KMS-11 (cell line): ENCODE measurements at regions not wholly inside any gene's neighbourhood (a gene's known extent, or its start where the extent isn't known, plus 50 kb on each side); places are given as distances from the start of the nearest gene placed in this dataset.

ENCODE experiments used
- H2AFZ ChIP-seq: fragments of 200-600 bp; sonication (generic); 2 replicates; pipeline ENCODE4 v1.6.1; 2016; ENCODE audit warnings: antibody characterized with exemption, mixed run types, low read depth
- H3K27ac ChIP-seq: fragments of 200-600 bp; sonication (generic); 2 replicates; pipeline ENCODE4 v1.6.1; 2016; ENCODE audit warnings: mild to moderate bottlenecking, mixed run types
- H3K27me3 ChIP-seq: fragments of 200-600 bp; sonication (generic); 2 replicates; pipeline ENCODE4 v1.6.1; 2017; ENCODE audit warnings: mild to moderate bottlenecking, low read depth, mixed run types, moderate library complexity; ENCODE audit not compliant: insufficient read depth
- H3K36me3 ChIP-seq: fragments of 200-600 bp; sonication (generic); 2 replicates; pipeline ENCODE4 v1.6.1; 2017; ENCODE audit warnings: mild to moderate bottlenecking, mixed run types; ENCODE audit not compliant: insufficient read depth
- H3K4me1 ChIP-seq: fragments of 200-600 bp; sonication (generic); 2 replicates; pipeline ENCODE4 v1.6.1; 2016; ENCODE audit warnings: mild to moderate bottlenecking, low read depth, mixed run types; ENCODE audit not compliant: poor library complexity, severe bottlenecking
- H3K4me2 ChIP-seq: fragments of 200-600 bp; sonication (generic); 2 replicates; pipeline ENCODE4 v1.7.0; 2016; ENCODE audit warnings: mild to moderate bottlenecking, mixed run types
- H3K4me3 ChIP-seq: fragments of 200-600 bp; sonication (generic); IDR thresholded peaks from 2 replicates; pipeline ENCODE4 v1.6.1; 2017; ENCODE audit warnings: low read depth, low read length, mixed read lengths; ENCODE audit not compliant: insufficient read depth
- H3K79me2 ChIP-seq: fragments of 200-600 bp; sonication (generic); 2 replicates; pipeline ENCODE4 v1.6.1; 2016; ENCODE audit warnings: low read depth, mixed run types; ENCODE audit not compliant: insufficient read depth
- H3K9ac ChIP-seq: fragments of 200-600 bp; sonication (generic); 2 replicates; pipeline ENCODE4 v1.6.1; 2016; ENCODE audit warnings: mild to moderate bottlenecking, mixed run types
- H4K20me1 ChIP-seq: fragments of 200-600 bp; sonication (generic); 2 replicates; pipeline ENCODE4 v1.6.1; 2016; ENCODE audit warnings: mild to moderate bottlenecking, mixed run types; ENCODE audit not compliant: insufficient read depth
- TF ChIP-seq, protein P1 (sequence below): fragments of 200-600 bp; sonication (generic); conservative IDR thresholded peaks from 2 replicates; pipeline ENCODE4 v1.6.1; 2017; ENCODE audit warnings: low read depth, mild to moderate bottlenecking, antibody characterized with exemption, low read length, moderate library complexity, mixed read lengths

DNA sequence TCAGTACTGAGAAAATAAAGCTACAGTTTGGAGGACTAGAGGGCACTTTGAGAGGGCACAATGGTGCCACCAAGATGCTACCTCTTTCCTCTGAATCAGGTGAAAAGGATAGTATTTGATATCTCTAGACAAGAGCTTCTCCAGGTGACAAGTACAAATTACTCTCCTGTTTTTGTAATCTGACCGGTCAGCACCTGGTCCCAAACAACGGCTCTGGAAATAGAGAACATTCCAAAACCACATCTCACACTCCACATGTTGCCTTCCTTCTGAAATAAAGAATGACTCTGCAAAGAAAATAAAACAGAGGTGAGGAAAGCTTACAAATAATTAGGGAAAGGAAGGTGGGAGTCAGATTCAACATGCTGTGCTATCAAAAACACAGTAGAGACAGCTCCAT lies 51.3 kb upstream of the CITED2 start:
- Histone ChIP-seq H3K4me2 (no peak overlapping the region), H3K36me3 (no peaks in the 10 kb centered on the region), H4K20me1 (no peaks in the 10 kb centered on the region), H3K9ac (no peak overlapping the region), H3K4me3 (no peak overlapping the region), H3K27me3 (no peaks in the 10 kb centered on the region), H2AFZ (no peak overlapping the region), H3K27ac (no peak overlapping the region), H3K79me2 (no peaks in the 10 kb centered on the region), H3K4me1 (no peaks in the 10 kb centered on the region)
- TF ChIP-seq, protein P1, sequence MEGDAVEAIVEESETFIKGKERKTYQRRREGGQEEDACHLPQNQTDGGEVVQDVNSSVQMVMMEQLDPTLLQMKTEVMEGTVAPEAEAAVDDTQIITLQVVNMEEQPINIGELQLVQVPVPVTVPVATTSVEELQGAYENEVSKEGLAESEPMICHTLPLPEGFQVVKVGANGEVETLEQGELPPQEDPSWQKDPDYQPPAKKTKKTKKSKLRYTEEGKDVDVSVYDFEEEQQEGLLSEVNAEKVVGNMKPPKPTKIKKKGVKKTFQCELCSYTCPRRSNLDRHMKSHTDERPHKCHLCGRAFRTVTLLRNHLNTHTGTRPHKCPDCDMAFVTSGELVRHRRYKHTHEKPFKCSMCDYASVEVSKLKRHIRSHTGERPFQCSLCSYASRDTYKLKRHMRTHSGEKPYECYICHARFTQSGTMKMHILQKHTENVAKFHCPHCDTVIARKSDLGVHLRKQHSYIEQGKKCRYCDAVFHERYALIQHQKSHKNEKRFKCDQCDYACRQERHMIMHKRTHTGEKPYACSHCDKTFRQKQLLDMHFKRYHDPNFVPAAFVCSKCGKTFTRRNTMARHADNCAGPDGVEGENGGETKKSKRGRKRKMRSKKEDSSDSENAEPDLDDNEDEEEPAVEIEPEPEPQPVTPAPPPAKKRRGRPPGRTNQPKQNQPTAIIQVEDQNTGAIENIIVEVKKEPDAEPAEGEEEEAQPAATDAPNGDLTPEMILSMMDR: no peak

DNA sequence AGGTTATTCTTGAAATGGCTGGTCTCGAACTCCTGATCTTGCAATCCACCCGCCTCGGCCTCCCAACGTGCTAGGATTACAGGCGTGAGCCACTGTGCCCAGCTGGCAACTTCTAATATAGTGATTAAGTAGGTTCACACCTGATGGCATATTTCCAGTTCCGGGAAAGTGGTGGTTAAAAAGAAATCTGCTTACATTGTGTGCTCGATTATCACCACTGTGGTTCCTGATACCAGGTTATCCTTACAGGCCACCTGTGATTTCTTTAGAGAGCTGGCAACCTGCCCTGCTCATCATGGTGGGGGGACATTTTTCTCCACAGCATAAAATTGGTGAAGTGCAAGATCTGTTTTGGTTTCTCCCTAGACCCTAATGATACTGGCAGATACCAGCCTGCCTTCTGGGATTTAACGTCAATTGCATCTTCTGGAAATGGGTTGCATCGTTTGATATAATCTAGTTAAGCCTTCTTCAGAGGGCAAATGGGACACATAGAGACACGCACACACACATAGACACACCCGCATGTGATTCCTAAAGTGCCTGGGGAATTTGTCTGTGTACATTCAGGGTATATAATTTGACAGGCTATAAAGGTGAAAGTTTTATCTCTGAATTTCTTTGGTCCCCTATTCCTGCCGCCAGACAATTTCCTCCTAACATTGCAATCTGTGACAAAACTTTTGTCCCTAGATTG lies 49.7 kb upstream of the CITED2 start:
- no peak overlapping the region for H3K27ac ChIP-seq

More for the DNA sequence above, 49.7 kb upstream of the CITED2 start:
- H3K4me2 ChIP-seq: no peak overlapping the region
- TF ChIP-seq, protein P1: no peak
- H3K4me1 ChIP-seq: no peaks in the 10 kb centered on the region
- no peaks in the 10 kb centered on the region for H4K20me1 ChIP-seq
- no peaks in the 10 kb centered on the region for H3K36me3 ChIP-seq
- H3K79me2 ChIP-seq: no peaks in the 10 kb centered on the region
- no peak overlapping the region for H3K4me3 ChIP-seq
- no peaks in the 10 kb centered on the region for H3K27me3 ChIP-seq
- H2AFZ ChIP-seq: no peak overlapping the region
- no peak overlapping the region for H3K9ac ChIP-seq
